ENCODE measurements at regions not wholly inside any gene's neighbourhood (a gene's known extent, or its start where the extent isn't known, plus 50 kb on each side); places are given as distances from the start of the nearest gene placed in this dataset.

DNA sequence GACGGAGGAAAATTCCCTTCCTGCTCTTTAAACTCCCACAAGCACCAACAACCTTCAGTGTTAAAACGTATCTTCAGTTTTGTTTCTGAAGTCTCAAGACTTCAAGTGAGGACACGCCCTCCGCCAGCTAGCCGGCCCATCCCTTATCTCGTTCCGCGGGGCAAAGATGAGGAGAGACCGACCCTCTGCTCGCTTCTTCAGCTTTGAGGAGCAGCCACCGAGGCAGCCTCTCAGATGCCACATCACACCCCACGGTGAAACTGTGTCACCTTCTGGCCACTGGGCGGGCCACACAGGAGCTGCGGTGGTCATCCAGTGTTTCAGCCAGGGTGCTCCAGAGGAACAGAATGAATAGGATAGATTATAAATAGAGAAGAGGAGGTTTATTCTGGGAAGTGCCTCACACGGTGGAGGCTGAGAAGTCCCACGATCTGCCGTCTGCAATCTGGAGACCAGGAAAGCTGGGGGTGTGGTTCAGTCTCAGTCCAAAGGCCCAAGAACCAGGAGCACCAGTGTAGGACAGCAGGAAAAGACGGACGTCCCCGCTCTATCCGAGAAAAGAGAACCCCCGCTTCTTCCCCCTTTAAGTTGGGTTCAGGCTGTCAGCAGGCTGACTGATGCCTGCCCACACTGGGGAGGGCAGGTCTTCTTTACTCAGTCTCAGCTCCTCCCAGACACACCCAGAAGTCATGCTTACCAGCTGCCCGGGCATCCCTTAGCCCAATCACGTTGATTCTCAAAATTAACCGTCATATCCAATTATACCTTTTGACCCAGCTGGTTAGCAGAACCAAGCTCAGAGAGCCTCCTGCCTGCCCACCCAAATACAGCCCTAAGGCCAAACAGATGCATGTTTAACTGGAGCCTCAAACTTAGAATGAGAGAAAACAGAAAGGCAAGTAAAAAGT is 399.7 kb upstream of the ID2 start:
- Mint-ChIP-seq H3K9me3 (no peaks in the 10 kb centered on the region), H3K27ac (peak overlapping the region; percentile 72 to 92), H3K27me3 (no peaks in the 10 kb centered on the region), H3K4me1 (ENCODE audit: low read depth in 2 of 2) (peaks cover 27 to 41% of the 10 kb centered on the region in 2 donors), H3K36me3 (ENCODE audit: insufficient read depth) (peaks cover 17% of the 10 kb centered on the region), H3K4me3 (peak overlapping the region; percentile 80 to 96)
- DNase-seq: peak; percentile 19 to 30 (median 25)
- peak; percentile 86 for ATAC-seq (replicated peaks)

DNA sequence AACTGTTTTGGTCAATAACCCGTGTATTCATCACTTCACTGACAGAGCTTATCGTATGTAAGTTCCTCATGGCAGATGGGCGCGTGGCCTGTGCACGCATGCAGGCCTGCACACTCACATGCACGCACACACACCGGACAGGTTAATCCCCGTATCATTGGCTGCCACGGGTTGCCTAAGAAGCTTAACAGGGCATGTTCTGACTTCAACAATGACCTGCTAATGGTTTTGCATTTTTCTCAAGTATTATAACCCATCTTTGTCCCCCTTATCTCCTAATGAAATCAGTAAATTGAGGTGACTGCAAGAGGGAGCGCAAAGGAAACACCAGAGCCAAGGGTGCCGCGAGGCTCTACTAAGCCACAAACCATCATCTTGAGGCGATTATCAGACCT is 399.0 kb upstream of the ID2 start:
- peak; percentile 55 for ATAC-seq (replicated peaks)
- Mint-ChIP-seq H3K27ac (peak overlapping the region; percentile 72 to 92), H3K9me3 (no peaks in the 10 kb centered on the region), H3K36me3 (ENCODE audit: insufficient read depth) (peaks cover 17% of the 10 kb centered on the region), H3K4me3 (peak overlapping the region; percentile 80 to 96), H3K27me3 (no peaks in the 10 kb centered on the region), H3K4me1 (ENCODE audit: low read depth in 2 of 2) (peaks cover 27 to 41% of the 10 kb centered on the region in 2 donors)
- peak in 2 of 3 experiments; percentile 22 to 25 for DNase-seq

DNA sequence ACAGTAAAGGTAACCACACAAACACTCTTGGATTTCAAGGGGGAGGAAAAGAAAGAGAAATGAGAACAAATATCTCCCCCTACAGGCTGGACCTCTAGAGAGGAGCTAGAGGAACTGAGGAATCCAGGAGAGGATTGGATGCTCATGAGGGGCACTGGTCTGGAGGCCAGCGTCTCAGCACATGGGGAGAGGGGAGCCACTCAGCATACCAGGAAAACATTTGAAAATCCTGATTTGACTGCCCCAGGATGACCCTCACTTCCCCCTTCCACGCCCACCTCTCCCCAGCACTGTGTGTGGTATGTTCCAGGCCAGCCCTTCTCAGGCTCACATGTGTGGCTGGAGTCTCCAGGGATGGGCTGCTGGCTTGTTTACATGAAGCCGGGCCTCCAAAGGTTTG is 396.8 kb upstream of the ID2 start:
- Mint-ChIP-seq H3K4me1 (ENCODE audit: low read depth in 2 of 2) (peaks cover 30 to 34% of the 10 kb centered on the region in 2 donors), H3K27me3 (no peaks in the 10 kb centered on the region), H3K36me3 (ENCODE audit: insufficient read depth) (peaks cover 17% of the 10 kb centered on the region), H3K9me3 (no peaks in the 10 kb centered on the region), H3K27ac (peak overlapping the region in 1 of 2 donors; percentile 1), H3K4me3 (no peak overlapping the region)
- DNase-seq (no peak), ATAC-seq (replicated peaks) (no peak)

DNA sequence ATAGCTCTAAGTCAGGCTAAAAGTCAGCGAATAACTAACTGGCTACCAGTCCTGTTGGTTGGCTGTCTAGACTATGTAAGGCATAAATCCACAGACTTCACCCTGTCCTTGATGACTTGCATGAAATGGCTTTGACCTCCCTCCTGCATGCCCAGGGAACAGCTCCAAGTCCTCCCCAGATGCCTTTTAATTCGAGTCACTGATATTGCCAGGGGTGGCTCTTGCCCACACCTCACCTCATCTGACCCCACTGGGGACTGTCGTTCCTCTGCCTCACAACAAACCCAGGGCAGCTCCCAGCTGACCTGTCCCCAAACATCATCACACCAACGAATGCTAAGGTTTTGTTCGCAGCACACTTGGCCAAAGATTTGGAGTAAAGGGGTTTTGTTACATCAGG is 396.0 kb upstream of the ID2 start:
- H3K27ac Mint-ChIP-seq: peak overlapping the region in 1 of 2 donors; percentile 33
- H3K4me1 Mint-ChIP-seq (ENCODE audit: low read depth in 2 of 2): peaks cover 30 to 34% of the 10 kb centered on the region in 2 donors
- ATAC-seq (replicated peaks): no peak
- no peak for DNase-seq
- H3K4me3 Mint-ChIP-seq: no peak overlapping the region
- H3K9me3 Mint-ChIP-seq: no peaks in the 10 kb centered on the region
- H3K36me3 Mint-ChIP-seq (ENCODE audit: insufficient read depth): peaks cover 17% of the 10 kb centered on the region
- no peaks in the 10 kb centered on the region for H3K27me3 Mint-ChIP-seq

DNA sequence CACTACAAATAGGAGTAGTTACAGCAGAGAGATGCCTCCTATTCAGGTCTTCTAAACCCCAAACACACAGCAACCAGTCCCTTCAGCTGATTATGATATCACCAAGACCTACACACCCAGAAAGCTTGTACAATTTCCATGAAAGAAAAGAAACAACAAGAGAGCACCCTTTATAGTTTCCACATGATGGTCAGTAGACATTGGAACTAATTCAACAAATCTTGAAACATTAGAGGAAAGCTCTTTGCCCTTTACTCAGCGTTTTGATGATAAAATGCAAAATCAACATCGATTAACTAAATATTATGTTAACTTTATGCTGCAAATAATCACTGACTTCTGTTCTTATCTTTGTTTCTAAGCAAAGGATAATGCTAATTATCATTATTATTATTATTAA is 393.6 kb upstream of the ID2 start:
- no peaks in the 10 kb centered on the region for H3K27me3 Mint-ChIP-seq
- peaks cover 23% of the 10 kb centered on the region in 2 donors for H3K4me1 Mint-ChIP-seq (ENCODE audit: low read depth in 2 of 2)
- no peak for DNase-seq
- H3K9me3 Mint-ChIP-seq: no peaks in the 10 kb centered on the region
- no peak for ATAC-seq (replicated peaks)
- no peak overlapping the region for H3K27ac Mint-ChIP-seq
- peaks cover 6% of the 10 kb centered on the region for H3K36me3 Mint-ChIP-seq (ENCODE audit: insufficient read depth)
- H3K4me3 Mint-ChIP-seq: no peak overlapping the region

DNA sequence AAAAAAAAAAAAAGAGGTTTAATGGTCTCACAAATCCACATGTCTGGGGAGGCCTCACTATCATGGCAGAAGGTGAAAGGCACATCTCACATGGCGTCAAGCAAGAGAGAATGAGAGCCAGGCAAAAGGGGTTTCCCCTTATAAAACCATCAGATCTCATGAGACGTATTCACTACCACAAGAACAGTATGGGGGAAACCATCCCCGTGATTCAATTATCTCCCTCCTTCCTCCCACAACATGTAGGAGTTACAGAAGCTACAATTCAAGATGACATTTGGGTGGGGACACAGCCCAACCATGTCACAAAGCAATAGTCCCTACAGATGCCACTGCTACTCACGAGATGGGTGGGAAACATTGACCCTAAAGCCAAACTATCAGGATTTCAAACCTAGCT is 392.7 kb upstream of the ID2 start:
- peaks cover 2% of the 10 kb centered on the region for H3K36me3 Mint-ChIP-seq (ENCODE audit: insufficient read depth)

DNA sequence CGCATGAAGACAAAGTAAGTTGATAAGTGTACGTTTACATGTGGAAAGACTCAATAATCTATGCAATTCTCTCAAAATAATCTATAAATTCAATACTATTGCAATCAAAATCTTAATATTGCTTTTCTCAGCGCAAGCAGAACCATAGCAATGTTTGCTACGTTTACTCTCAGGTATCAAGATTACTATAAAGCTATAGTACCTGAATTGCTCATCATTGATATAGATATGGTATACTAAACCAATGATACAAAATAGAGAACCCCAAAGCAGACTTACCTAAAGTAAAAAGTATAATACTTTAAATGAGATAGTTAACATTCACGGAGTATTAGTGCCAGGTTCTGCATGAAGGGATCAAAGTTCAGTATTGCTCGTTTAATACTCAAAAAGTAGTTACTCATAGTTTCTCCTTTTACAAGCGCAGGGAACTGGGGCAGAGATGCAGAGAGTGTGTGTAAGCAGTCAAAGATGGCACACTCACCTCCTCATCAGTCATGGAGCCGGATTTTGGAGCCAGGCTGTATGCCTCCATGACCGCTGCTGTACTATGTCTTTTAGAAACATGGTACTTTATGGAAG is 391.0 kb upstream of the ID2 start:
- DNase-seq (no peak), ATAC-seq (replicated peaks) (no peak)
- Mint-ChIP-seq H3K4me1 (ENCODE audit: low read depth in 2 of 2) (peaks cover 12 to 16% of the 10 kb centered on the region in 2 donors), H3K36me3 (ENCODE audit: insufficient read depth) (peaks cover 2% of the 10 kb centered on the region), H3K9me3 (no peaks in the 10 kb centered on the region), H3K27me3 (no peaks in the 10 kb centered on the region), H3K4me3 (no peak overlapping the region), H3K27ac (no peak overlapping the region)

More for the DNA sequence above, 392.7 kb upstream of the ID2 start:
- no peak for DNase-seq
- H3K9me3 Mint-ChIP-seq: no peaks in the 10 kb centered on the region
- H3K27ac Mint-ChIP-seq: peak overlapping the region in 1 of 2 donors; percentile 4
- H3K4me1 Mint-ChIP-seq (ENCODE audit: low read depth in 2 of 2): peaks cover 14 to 18% of the 10 kb centered on the region in 2 donors
- H3K27me3 Mint-ChIP-seq: no peaks in the 10 kb centered on the region
- H3K4me3 Mint-ChIP-seq: no peak overlapping the region
- peak; percentile 10 for ATAC-seq (replicated peaks)

DNA sequence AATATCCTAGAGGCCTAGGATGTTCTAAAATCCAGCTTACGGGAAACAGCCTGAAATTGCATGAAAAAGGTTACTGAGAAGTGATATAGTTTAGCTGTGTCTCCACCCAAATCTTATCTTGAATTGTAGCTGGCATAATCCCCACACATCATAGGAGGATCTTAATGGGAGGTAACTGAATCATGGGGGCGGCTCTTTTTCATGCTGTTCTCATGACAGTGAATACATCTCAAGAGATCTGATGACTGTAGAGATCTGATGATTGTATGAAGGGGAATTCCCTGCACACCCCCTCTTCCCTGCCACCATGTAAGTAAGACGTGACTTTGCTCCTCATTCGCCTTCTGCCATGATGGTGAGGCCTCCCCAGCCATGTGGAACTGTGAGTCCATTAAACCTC is 385.6 kb upstream of the ID2 start:
- DNase-seq (no peak), ATAC-seq (replicated peaks) (no peak)
- no peak overlapping the region for H3K4me3 Mint-ChIP-seq
- no peaks in the 10 kb centered on the region for H3K27me3 Mint-ChIP-seq
- peak overlapping the region in 1 of 2 donors; percentile 23 for H3K27ac Mint-ChIP-seq
- no peaks in the 10 kb centered on the region for H3K9me3 Mint-ChIP-seq
- H3K36me3 Mint-ChIP-seq (ENCODE audit: insufficient read depth): peaks cover 2% of the 10 kb centered on the region
- peaks cover 27 to 48% of the 10 kb centered on the region in 2 donors for H3K4me1 Mint-ChIP-seq (ENCODE audit: low read depth in 2 of 2)

DNA sequence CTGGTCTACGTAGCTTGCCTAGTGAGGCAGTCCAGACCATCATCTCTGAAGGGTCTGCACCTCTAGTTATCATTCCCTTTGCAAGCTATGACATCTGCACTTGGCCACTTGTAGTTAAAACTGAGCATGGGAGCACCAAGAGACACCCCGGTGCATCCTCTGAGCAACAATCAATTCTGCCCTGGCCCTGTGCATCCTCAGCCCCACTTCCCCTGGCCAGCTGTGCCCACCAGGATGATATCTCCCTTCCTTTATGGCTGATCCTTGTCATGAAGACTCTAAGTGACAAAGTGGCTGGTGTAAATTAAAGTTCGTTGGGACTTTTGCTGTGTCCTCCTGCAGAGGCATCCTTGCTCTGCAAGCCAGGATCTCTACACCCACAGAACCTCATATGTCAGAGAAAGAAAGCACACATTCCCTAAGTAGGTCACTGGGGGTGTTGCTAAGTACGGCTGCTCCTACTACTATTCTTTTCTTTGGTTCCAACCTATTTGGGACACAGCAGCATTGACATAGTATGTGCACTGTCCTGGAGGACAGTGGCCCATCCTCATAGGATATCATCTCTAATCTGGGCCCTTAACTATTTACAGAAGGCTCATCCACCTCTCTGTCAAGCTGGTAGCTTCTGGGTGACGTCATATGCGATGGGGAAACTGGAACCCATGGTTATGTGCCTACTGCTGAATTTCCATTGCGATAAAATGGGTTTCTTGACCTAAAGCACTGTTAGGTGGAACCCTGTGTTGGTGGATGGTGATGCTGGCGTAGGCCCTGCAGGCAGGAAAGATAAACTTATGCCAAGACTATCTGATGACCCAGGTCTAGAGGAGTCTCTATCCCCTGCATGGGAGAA is 384.3 kb upstream of the ID2 start:
- no peak overlapping the region for H3K27ac Mint-ChIP-seq

DNA sequence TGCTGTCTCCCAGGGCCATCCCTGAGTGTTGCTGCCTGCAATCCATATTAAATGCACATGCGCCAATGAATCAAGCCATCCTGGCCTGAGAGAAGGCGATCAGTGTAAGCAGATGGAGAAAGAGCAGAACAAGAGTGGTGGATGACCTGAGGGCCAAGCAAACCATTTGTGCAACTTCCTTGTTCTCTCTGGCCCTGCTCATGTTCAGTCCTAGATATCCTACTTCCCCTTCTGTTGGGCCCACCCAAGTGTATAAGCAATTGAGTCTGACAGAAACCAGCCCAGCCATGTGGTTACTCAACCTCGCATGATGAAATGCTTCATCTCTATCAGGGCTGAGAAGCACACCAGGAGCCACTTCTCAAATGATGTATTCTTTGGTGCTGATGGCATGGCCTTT is 383.1 kb upstream of the ID2 start:
- peaks cover 17% of the 10 kb centered on the region for H3K36me3 Mint-ChIP-seq (ENCODE audit: insufficient read depth)
- H3K4me1 Mint-ChIP-seq (ENCODE audit: low read depth in 2 of 2): peaks cover 47 to 64% of the 10 kb centered on the region in 2 donors
- peak overlapping the region in 1 of 2 donors; percentile 71 for H3K27ac Mint-ChIP-seq
- DNase-seq (no peak), ATAC-seq (replicated peaks) (no peak)
- no peaks in the 10 kb centered on the region for H3K27me3 Mint-ChIP-seq
- H3K4me3 Mint-ChIP-seq: peak overlapping the region in 1 of 2 donors; percentile 25
- no peaks in the 10 kb centered on the region for H3K9me3 Mint-ChIP-seq

More for the DNA sequence above, 384.3 kb upstream of the ID2 start:
- H3K4me1 Mint-ChIP-seq (ENCODE audit: low read depth in 2 of 2): peaks cover 36 to 55% of the 10 kb centered on the region in 2 donors
- H3K27me3 Mint-ChIP-seq: no peaks in the 10 kb centered on the region
- H3K4me3 Mint-ChIP-seq: peak overlapping the region in 1 of 2 donors; percentile 22
- ATAC-seq (replicated peaks) (peak; percentile 45), DNase-seq (no peak)
- H3K36me3 Mint-ChIP-seq (ENCODE audit: insufficient read depth): peaks cover 6% of the 10 kb centered on the region
- no peaks in the 10 kb centered on the region for H3K9me3 Mint-ChIP-seq

DNA sequence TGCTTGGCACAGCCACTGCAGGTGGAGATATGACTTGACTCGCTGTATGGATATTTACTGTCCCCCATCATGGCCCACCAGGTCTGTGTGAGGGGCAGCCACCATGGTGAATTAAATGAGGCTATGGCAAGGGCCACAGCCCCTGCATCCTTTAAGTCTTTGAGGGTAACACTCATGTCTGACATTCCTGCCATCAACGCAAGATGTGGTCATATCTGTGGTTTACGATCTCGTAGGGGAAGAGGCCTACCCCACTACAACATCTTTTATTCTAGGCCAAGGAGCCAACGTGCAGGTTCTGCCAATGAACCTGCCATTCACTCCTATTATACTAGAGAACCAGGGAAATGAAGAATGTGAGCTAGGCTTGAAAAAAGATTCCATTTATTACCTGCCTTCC is 381.6 kb upstream of the ID2 start:
- H3K9me3 Mint-ChIP-seq: no peaks in the 10 kb centered on the region
- H3K27me3 Mint-ChIP-seq: no peaks in the 10 kb centered on the region
- peak overlapping the region in 1 of 2 donors; percentile 88 for H3K27ac Mint-ChIP-seq
- ATAC-seq (replicated peaks): no peak
- no peak overlapping the region for H3K4me3 Mint-ChIP-seq
- peaks cover 61 to 77% of the 10 kb centered on the region in 2 donors for H3K4me1 Mint-ChIP-seq (ENCODE audit: low read depth in 2 of 2)
- no peak for DNase-seq
- peaks cover 19% of the 10 kb centered on the region for H3K36me3 Mint-ChIP-seq (ENCODE audit: insufficient read depth)

DNA sequence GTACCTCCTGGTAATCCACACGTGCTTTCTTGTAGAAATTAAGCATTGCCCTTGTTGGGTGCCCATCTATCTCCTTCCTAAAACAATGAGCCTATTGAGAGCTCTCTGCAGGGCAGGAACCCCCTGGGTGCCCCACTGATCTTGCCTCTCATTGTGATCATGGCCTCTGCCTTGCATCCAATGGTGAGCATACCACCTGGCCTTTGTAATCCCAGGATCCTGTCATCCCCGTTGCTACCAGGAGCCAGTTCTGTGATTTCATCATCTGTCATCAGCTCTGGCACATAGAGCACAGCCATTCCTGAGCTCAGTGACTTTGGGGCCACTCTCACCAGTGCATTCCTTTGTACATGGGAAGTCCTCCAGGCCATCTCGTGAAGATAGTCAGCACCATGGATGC is 381.0 kb upstream of the ID2 start:
- Mint-ChIP-seq H3K27ac (peak overlapping the region in 1 of 2 donors; percentile 88), H3K4me3 (peak overlapping the region; percentile 78 to 83), H3K36me3 (ENCODE audit: insufficient read depth) (peaks cover 19% of the 10 kb centered on the region), H3K27me3 (no peaks in the 10 kb centered on the region), H3K9me3 (no peaks in the 10 kb centered on the region), H3K4me1 (ENCODE audit: low read depth in 2 of 2) (peaks cover 67 to 83% of the 10 kb centered on the region in 2 donors)
- no peak for DNase-seq
- no peak for ATAC-seq (replicated peaks)

DNA sequence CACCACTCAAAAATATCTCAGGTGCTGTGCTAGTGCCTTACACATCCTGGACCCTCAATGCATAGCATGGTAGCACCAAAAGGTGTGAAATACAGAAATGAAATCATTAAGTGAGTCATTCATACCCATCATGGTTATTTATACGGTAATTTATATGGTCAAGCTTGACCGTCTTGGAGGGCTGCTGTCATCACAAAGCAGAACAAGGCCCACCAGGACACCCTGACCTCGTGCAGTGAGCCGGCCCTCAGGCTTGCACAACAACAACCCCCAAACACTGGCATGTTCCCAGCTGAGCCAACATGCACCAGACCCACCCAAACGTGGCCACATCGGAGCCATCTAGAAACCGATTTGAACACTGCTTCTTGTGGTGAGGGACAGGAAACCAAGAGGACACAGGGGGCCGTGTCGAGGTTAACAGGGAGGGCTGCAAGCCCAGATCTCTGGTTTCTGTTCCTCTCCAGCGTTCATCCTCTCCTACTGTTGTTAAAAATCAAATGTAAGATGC is 378.5 kb upstream of the ID2 start:
- Mint-ChIP-seq H3K36me3 (ENCODE audit: insufficient read depth) (peaks cover 19% of the 10 kb centered on the region), H3K27ac (peak overlapping the region; percentile 93 to 96), H3K9me3 (no peaks in the 10 kb centered on the region), H3K4me3 (peak overlapping the region; percentile 83 to 85), H3K27me3 (no peaks in the 10 kb centered on the region), H3K4me1 (ENCODE audit: low read depth in 2 of 2) (peaks cover 77 to 83% of the 10 kb centered on the region in 2 donors)
- ATAC-seq (replicated peaks): peak; percentile 84
- peak; percentile 79 to 83 (median 82) for DNase-seq
